Esophagus mucosa (tissue), 1 donor: ENCODE measurements at regions not wholly inside any gene's neighbourhood (a gene's known extent, or its start where the extent isn't known, plus 50 kb on each side); places are given as distances from the start of the nearest gene placed in this dataset.
A peak's percentile ranks its signal among the peaks of the same experiment; 100 is the strongest.

Experiments used
- ATAC-seq: fragments of 200-7000 bp; cut with Tn5 transposase; one replicate; pipeline ENCODE4 v1.9.1; 2020
- donor health status: DM: yes; HTN: yes; CAD: no.

DNA sequence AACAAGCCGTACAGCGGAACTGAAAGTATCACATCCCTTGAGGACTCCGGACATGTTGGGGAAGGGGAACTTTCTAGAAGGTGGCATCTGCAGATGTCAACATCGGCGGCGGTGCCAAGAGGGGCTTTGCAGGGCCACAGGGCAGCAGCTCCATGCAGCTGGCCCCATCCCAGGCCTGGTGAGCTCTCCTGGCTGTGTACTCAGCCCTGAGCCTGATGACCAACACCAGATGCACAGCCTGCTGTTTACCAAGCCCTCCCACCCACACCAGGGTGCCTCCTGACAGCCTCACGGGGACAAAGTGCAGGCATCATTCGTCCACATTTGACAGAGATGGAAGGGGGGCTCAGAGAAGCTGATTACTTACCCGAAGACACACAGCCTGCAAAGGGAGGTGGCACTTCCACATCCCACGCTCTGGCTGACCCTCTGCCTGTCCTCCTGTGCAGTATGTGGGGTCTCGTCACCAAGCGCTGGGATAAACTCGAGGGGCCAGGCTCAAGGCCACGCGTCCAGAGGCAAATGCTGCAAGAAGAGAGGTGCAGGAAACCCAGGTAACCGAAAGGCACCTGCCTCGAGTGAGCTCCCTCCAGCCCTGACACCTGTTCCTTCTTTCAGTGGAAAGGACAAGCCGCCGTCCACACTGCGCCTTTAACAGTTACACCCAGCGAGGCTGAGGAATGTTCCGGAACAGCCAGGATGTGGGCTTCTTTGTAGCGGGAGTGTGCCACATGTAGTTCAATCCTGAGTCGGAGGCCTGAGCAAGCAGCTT lies 69.0 kb upstream of the ASAP2 start:
- ATAC-seq: peak; percentile 28

DNA sequence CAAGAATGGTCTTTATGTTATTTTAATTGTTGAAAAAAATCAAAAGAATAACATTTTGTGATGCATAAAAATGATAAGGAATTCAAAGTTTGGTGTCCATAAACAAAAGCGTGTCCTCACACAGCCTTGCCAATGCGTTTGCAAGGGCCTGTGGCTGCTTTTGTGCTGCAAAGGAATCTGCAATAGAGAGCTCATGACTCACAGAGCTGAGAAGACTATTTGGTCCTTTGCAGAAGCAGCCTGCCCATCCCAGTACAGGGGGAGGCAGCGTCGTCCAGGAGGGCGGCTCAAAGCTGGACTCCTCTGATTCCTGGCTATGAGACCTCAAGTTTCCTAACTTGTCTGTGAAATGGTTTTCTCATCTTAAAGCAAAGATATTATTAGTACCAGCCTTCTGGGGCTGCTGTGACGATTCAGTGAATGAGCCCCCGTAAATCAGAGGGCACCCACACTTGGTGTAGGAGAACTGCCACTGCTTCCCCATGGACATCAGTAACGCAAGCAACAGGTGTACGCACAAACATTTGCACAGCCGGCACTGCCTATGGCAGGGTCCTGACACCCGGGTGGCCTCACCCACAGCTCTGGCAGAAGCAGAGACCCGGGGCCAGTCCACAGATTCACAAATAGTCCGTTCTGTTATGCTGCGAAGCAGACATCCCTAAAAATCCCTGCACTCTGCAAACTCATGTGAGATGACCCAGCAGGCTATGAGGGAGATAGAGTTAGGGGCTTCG lies 70.6 kb upstream of the ASAP2 start:
- ATAC-seq: peak; percentile 28

DNA sequence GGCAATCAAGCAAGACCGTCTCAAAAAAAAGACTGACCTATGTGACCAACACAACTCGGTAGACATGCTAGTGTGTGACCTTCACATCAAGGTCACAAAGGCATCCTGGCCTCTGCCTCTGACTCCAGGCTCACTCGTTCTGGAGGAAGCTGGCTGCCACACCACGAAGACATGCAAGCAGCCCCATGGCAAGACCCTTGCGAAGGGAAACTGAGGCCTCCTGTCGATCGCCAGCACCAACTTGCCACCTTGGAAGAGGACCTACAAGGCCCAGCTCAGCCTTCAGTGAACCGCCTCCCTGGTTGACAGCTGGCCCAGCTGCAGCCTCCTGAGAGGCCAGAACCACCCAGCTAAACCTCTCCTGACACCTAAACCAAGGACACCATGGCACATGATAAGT lies 79.3 kb upstream of the ASAP2 start:
- no peak for ATAC-seq

DNA sequence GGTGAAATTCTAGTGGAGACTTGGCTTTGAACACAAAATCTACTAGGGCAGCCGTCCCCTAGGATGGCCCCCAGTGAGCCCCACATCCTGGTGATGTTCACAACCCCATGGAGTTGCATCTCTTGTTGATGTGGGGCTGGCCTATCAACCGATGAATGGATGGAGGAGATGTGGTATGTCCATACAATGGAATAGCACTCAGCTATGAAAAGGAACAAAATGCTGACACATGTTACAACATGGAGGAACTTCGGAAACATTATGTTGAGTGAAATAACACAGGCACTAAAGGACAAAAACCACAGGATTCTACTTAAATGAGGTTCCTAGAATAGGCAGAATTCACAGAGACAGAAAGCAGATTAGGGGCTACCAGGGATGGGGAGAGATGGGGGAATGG lies 80.1 kb upstream of the ASAP2 start:
- no peak for ATAC-seq

DNA sequence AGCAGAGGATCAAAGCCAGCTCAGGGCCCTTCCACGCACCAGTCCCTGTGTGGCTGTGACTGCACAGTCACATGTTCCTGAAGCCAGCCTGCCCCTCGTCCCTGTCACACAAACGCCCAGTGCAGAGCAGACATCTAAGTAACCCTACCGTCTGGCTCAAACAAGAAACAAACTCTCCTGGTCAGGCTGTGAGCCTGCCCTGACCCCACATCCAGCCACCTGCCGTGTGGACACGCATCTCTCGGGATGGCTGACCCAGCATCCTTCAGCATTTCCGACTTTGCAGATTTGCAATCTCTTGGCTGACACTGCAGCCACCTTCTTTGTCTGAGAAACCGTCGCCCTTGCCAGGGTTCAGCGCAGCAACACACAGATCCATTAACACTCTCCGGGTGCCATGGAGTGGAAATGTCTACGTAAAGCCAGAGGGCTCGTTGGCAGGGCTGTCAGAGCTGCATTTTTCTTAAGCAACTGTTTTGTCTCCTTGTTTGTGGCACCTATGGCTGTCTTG lies 82.3 kb upstream of the ASAP2 start:
- no peak for ATAC-seq

DNA sequence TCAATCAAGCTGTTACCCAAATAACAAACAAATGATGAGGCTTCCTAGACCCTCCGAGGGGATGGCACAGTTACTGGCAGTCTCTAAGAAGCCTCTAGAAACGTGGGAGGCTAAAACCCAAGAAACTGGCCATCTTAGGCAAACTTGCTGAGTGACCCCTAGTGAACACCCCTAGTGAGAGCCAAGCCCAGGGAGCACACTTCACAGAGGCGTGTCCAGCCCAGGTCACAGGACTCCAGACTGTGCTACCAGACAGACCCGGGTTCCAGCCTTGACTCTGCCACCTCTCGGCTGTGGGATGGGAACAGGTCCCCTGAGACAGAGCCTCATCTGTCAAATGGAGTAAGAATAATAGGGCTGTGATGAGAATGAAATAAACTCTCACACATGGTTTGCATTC lies 83.5 kb upstream of the ASAP2 start:
- ATAC-seq: no peak

DNA sequence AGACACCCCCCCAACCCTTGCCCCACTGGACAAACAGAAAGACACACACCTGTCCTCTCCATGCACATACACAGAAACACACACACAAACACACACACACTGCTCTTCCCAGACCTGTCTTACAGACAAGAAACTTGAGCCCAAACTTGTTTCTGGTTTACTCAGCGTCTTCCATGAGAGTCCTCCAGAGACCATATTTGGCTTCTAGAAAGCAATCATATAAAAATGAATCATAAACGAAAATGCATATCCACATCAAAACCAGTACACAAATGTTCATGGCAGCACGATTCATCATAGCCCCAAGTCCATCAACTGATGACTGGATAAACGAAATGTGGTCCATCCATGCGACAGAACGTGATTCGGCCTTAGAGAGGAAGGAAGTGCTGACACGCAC lies 84.2 kb upstream of the ASAP2 start:
- ATAC-seq: no peak

DNA sequence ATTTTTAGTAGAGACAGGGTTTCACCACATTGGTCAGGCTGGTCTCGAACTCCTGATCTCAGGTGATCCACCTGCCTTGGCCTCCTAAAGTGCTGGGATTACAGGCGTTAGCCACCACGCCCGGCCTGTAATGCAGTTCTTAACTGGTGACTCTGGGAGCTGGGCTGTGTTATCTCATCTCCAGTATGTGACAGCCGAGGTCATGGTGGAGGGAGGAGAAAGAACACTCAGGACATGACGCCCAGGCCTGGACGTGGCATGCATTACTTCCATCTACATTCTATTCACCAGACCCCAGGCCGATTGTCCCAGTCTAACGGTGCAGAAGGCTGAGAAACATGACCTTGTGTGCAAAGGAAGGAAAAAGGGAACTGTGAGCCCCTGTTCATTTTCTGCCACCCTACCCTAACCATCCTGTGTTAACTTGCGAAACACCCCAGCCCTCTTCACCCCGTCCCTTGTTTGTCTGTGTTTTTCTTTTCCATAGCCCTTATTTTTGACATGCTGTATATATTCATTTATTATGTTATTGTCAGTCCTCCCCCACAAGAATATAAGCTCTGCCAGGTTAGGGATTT lies 88.1 kb upstream of the ASAP2 start:
- ATAC-seq: no peak

DNA sequence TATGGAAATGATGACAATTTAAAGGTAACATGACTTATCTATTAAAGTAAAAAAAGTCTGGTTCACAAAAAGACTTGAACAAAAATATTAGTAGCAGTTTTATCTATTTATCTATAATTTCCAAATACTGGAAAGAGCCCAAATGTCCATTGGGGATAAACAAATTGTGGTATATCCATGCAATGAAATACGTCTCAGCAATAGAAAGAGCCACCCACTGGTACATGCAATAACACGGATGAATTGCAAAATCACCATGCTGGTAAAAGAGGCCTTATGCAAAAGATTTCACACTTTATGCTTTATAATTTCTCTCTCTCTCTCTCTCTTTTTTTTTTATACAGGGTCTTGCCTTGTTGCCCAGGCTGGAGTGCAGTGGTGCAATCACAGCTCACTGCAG lies 91.4 kb upstream of the ASAP2 start:
- ATAC-seq: no peak

DNA sequence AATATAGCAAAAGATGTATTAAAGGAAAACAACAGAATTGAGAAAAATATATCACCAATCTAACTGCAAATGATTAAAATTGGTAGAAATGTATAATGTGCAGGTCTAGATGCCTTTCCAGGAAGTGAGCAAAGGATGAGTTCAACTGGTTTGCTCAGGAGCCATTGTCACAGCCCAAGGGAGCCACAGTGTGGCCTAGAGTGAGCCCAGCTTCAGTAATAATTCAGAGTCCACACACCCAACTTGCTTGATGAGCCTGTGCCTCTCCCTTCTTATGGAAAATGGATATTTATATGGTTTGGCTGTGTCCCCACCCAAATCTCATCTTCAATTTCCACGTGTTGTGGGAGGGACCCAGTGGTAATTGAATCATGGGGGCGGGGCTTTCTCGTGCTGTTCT lies 92.2 kb upstream of the ASAP2 start:
- no peak for ATAC-seq

DNA sequence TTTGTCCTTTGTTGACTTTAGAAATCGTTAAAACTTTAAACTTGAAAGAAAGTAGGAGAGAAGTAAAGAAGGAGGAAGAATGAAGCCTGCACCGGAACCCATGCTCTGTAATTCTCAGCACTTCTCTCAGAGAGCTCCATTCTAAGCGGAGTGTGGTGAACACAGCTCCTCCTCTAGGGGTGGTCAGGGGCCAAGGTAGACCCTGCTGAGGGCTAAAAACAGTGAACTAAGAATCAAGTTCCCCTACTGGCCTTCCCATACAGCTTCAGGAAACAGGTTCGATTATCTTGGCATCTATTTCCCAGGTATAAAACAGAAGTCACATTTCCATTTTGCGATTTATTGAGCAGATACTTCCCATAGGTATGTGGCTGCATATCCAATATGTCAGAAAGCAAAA lies 92.7 kb upstream of the ASAP2 start:
- no peak for ATAC-seq

DNA sequence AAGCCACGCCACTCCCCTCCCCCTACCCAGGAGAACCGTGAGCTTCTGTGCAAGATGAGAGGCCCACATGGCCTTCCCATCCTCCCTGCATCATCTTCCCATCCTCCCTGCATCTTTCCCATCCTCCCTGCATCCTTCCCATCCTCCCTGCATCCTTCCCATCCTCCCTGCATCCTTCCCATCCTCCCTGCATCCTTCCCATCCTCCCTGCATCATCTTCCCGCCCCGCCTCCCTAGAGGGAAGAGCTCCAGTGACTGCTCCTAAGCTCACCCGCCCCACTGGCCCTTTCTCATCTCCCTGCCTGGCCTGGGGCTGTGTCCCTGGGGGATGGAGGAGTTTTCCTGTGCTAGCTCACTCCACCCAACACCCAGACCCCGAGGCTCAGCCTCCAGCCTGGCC lies 93.3 kb upstream of the ASAP2 start:
- no peak for ATAC-seq

DNA sequence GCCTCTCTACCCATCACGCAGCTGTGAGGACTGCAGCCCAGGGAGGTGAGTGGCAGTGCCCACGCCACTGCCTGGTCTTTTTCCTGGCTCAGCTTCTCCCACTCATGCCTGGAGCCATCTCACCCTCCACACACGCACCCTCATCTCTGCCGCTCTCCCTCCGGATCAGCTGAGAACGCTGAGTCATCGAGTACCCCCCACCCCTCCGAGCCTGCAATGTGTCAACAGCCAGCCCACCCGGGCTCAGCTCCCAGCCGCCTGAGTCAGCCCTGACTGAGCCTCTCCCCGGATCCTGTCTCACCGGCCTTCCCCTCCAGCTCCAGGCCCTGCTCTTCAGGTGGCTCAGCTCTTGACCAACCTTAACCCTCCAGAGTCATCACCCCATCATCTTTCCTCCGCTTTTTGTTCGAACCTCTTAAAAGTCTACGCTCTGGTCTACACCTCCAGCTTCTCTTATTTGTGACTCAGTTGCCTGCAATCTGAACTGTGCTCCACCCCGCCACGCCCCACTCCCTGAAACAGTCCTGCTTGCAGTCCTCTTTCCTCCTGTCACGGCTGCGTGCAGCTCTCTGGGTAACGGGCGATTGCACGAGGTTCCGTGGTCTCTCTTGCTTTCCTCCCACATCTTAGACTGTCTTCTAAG lies 94.4 kb upstream of the ASAP2 start:
- peak; percentile 95 for ATAC-seq

DNA sequence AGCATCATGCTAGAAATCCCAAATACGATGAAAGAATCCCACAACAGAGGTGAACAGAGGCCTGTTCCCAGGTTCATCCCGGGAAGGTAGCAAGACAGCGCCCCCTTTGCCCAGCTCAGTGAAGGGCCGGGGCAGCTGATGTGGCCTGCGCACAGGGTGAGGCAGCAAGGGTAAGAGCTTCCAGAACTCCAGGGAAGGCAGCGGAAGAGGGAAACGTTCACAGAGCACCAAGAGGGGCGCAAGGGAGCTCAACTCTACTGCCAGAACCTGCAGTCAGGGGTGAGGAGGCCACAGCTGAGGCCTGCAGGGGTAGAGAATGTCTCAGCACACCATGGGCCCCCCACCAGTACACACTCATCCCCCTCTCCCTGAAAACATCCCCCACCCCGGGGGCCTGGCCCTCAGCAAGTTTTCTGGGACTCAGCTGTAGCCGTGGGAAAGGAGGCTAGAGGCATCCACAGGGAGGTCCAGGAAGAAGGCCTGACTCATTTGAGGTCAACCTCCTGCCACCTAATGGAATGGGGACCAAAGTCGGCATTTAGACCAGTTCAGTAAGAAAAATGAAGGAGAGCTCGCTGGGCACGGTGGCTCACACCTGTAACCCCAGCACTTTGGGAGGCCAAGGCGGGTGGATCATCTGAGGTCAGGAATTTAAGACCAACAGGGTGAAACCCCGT lies 95.6 kb upstream of the ASAP2 start:
- ATAC-seq: no peak

DNA sequence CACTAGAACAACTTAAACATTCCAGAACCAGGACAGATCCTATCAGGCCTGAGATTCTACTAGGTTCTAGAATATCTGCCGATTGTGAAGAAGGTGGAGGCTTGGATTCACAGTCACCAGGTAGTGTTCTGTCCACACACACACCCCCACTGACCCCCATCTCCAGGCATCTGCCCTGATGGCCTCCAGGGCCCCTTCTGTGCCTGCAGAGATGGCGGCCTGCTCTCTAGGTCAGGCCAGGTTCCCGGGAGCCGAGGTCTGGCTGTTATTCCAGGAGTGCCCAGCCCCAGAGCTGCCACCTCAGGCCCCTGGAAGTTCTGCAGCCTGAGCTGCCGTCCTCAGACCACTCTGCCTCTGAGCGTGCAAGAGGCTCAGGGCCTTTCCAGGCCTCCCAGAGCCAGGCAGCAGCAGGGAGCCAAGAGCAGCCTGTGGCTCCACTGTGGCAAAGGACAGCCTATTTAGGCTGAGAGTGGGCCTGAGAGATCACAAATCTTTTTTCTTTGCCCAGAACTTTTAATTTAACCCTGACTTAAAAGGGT lies 96.2 kb upstream of the ASAP2 start:
- no peak for ATAC-seq

DNA sequence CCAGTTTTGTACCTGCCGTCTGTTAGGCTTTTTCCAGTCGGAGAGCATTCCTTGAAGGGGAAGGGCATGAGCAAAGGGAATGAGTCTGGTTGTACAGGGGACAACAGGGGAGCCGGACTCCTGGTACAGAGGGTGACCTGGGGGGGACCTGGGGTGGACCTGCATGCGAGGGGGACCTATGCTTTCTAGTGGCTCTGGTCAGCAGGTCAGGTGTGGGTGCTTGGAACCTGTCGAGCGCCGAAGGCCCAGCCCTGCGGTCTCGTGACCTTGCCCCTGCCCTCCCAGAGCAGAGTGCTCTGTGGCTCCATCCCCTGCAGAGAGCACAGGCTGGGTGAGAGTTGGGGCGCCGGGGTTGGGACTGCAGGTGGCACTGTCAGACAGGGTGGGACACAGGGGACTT lies 96.7 kb upstream of the ASAP2 start:
- ATAC-seq: no peak

DNA sequence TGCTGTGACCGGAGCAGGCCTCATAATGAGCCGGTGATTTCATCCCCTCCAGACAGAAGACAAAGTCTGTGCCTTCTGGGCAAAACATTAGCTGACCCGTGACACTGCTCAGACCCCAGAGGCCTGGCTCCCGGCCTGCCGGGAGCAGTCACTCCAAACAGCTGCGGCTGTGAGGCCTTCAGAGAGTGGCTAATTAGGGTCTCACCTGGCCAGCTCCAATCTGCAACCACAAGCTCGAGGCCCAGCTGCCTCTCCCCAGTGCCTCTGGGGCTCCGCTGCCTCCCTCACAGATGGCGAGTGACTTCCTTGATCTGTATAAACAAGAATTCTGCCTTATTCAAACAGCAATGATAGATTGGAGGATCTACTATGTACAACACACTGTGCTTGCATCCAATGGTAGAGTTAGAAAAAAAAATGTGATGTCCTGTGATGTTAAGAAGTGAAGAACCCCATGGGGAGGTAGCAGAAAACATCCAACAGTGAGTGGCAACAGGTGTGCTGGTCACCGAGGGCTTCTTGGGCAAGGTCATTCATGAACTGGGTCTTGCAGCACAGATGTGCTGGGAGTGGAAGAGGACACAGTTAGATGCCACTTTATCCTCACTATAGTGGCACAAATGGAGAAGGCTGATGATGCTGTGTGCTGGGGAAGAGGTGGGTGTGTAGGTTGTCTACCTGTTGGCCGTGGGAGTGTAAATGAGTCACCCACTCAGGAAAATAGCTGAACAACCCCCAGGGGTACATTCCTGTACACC lies 98.2 kb upstream of the ASAP2 start:
- no peak for ATAC-seq

DNA sequence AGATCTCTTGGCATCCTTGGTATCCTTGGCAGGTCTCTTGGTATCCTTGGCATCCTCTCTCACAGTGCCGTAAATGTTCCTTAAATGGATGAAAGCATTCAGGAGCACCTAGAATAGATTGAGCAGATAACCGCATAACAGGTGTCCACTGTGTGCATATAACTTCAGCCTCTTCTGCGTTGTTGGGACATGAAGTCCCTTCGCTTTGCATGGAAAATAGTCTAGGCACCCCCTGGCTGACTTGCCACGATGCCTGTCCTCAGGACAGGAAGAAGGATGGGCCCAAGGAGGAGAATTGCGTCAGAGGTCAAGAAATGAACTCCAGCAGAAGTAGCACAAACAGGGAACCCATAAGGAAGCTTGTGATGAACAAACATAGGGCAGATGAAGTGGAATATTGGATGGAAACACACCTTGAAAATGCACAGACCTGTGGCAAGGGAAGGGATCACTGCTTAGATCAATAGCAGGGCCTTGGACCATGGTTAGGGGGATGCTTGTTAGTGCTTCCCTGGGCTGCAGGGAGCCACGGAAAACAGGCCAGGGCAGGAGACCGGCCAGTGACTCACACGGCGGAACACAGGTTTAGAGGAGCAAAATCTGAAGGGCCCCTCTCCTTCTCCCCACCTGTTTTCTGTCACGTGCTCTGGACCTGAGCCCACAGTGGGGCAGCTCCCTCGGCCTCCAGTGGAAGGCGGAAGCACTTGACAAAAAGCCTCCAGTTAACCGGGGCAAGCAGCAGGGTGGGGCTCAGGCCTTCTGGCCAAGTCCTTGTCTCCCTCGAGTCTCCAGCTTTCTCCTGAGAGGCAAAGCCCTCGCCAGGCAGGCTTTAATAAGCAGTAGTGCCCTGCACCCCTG lies 99.2 kb upstream of the ASAP2 start:
- ATAC-seq: peak; percentile 38

DNA sequence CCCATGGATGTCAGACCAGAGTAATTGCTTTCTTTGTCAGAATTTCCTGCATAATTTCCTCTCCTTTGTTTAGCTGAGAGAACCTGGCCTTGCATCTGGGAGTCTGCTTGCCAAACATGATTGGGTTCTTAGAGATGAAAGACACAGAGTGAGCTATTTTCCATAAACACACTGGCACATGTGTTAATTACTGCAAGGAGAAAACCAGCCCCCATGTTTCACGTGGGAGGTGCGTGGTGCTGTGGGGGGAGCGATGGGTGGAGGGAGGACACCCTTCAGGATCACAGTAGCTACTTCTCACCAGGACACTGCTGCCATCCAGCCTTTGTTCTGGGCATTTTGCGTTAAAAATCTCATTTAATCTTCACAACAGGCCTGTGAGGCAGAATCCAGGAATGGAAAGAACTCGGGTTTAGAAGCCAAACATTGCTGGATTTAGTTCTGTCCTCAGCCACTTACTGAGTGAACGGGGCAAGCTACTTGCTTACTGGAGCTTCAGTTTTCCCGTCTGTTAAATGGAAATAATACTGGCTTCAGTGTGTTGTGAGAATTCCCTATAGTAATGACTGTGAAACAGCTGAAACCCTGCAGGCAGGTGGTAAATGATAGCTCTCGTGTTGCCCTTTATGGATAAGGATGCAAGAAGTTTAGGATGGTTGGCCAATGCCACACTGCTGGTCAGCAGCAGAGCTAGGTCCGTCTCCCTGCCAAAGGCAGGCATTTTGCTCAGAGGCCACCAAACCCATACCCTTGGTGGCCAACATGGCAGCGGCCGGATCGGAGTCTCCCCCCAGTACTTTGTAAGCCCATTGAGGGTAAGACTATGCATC lies 100.1 kb upstream of the ASAP2 start:
- ATAC-seq: peak; percentile 2
